HEK293 (cell line): ENCODE measurements at regions not wholly inside any gene's neighbourhood (a gene's known extent, or its start where the extent isn't known, plus 50 kb on each side); places are given as distances from the start of the nearest gene placed in this dataset.
A peak's percentile ranks its signal among the peaks of the same experiment; 100 is the strongest.

ENCODE experiments used
- CTCF ChIA-PET: fragments of 350-600 bp; formaldehyde crosslinking; extraction: SDS; loops from one replicate; lab custom pipeline; 2021; ENCODE audit warnings: antibody characterized with exemption; lab: Yijun Ruan, JAX
- POLR2A ChIA-PET: fragments of 300-600 bp; formaldehyde crosslinking; extraction: SDS; loops from one replicate; lab custom pipeline; 2020; ENCODE audit warnings: antibody characterized with exemption, inconsistent platforms; lab: Yijun Ruan, JAX
- H3K27ac ChIP-seq: fragments of 200-500 bp; sonication (Bioruptor generic); 2 replicates; pipeline ENCODE4 v1.5.1; 2014; ENCODE audit warnings: low read depth, low read length, control low read depth, inconsistent platforms; ENCODE audit errors: extremely low read depth
- H3K36me3 ChIP-seq, 2 experiments: fragments of 200-500 bp in 1 of 2; sonication (Bioruptor generic) in 1 of 2; 1 replicate in 1 of 2; 2 replicates in 1 of 2; pipeline ENCODE4 v1.5.1; 2014 to 2017; ENCODE audit warnings: inconsistent platforms in 2 of 2, low read length in 2 of 2; ENCODE audit not compliant: control insufficient read depth in 2 of 2, insufficient read depth in 1 of 2
- H3K4me1 ChIP-seq: fragments of 200-500 bp; sonication (Bioruptor generic); 2 replicates; pipeline ENCODE4 v1.5.1; 2014; ENCODE audit warnings: mild to moderate bottlenecking, low read length, inconsistent platforms; ENCODE audit not compliant: control insufficient read depth, insufficient read depth
- H3K4me3 ChIP-seq: 2 replicates; pipeline ENCODE4 v1.5.1; 2011; ENCODE audit warnings: low read depth, mild to moderate bottlenecking, control low read depth, low read length, moderate library complexity
- H3K9me3 ChIP-seq: fragments of 200-500 bp; sonication (Bioruptor generic); 2 replicates; pipeline ENCODE4 v1.5.1; 2014; ENCODE audit warnings: low read depth, low read length, inconsistent platforms; ENCODE audit not compliant: control insufficient read depth, insufficient read depth
- GLIS2 ChIP-seq: fragments of 450-650 bp; formaldehyde crosslinking; IDR thresholded peaks from 2 replicates; pipeline ENCODE4 v1.5.1; 2016; ENCODE audit warnings: missing biosample characterization, missing genetic modification characterization
- KLF1 ChIP-seq: fragments of 450-650 bp; formaldehyde crosslinking; IDR thresholded peaks from 2 replicates; pipeline ENCODE4 v1.5.1; 2016; ENCODE audit warnings: missing biosample characterization, missing genetic modification characterization
- REPIN1 ChIP-seq: fragments of 450-650 bp; formaldehyde crosslinking; IDR thresholded peaks from 2 replicates; pipeline ENCODE4 v1.5.1; 2017; ENCODE audit warnings: missing biosample characterization, missing genetic modification characterization, low read depth
- SALL2 ChIP-seq: fragments of 450-650 bp; formaldehyde crosslinking; IDR thresholded peaks from 2 replicates; pipeline ENCODE4 v1.5.0; 2017; ENCODE audit warnings: missing biosample characterization, mild to moderate bottlenecking, missing genetic modification characterization, borderline replicate concordance
- SCRT1 ChIP-seq: fragments of 450-650 bp; formaldehyde crosslinking; IDR thresholded peaks from 2 replicates; pipeline ENCODE4 v1.5.1; 2016; ENCODE audit warnings: missing biosample characterization, missing genetic modification characterization, borderline replicate concordance
- SCRT2 ChIP-seq: fragments of 450-650 bp; formaldehyde crosslinking; IDR thresholded peaks from 2 replicates; pipeline ENCODE4 v1.5.1; 2016; ENCODE audit warnings: missing biosample characterization, missing genetic modification characterization
- SP7 ChIP-seq: fragments of 450-650 bp; formaldehyde crosslinking; IDR thresholded peaks from 2 replicates; pipeline ENCODE4 v1.5.1; 2016; ENCODE audit warnings: missing biosample characterization, missing genetic modification characterization
- ZBTB1 ChIP-seq: fragments of 450-650 bp; formaldehyde crosslinking; IDR thresholded peaks from 2 replicates; pipeline ENCODE4 v1.5.1; 2016; ENCODE audit warnings: missing biosample characterization, missing genetic modification characterization
- ZBTB48 ChIP-seq: fragments of 450-650 bp; formaldehyde crosslinking; IDR thresholded peaks from 2 replicates; pipeline ENCODE4 v1.5.1; 2016; ENCODE audit warnings: missing biosample characterization, missing genetic modification characterization
- ZNF10 ChIP-seq: fragments of 450-650 bp; formaldehyde crosslinking; IDR thresholded peaks from 2 replicates; pipeline ENCODE4 v1.5.1; 2017; ENCODE audit warnings: missing biosample characterization, missing genetic modification characterization
- ZNF138 ChIP-seq: fragments of 450-650 bp; formaldehyde crosslinking; IDR thresholded peaks from 2 replicates; pipeline ENCODE4 v1.5.1; 2016; ENCODE audit warnings: missing biosample characterization, missing genetic modification characterization, borderline replicate concordance
- ZNF140 ChIP-seq: fragments of 450-650 bp; formaldehyde crosslinking; IDR thresholded peaks from 2 replicates; pipeline ENCODE4 v1.5.1; 2016; ENCODE audit warnings: missing biosample characterization, missing genetic modification characterization
- ZNF146 ChIP-seq: fragments of 450-650 bp; formaldehyde crosslinking; IDR thresholded peaks from 2 replicates; pipeline ENCODE4 v1.5.1; 2016; ENCODE audit warnings: missing biosample characterization, missing genetic modification characterization
- ZNF223 ChIP-seq: fragments of 450-650 bp; formaldehyde crosslinking; IDR thresholded peaks from 2 replicates; pipeline ENCODE4 v1.5.1; 2016; ENCODE audit warnings: missing biosample characterization, missing genetic modification characterization
- ZNF501 ChIP-seq: fragments of 450-650 bp; formaldehyde crosslinking; IDR thresholded peaks from 2 replicates; pipeline ENCODE4 v1.5.1; 2016; ENCODE audit warnings: missing biosample characterization, missing genetic modification characterization
- ZNF580 ChIP-seq: fragments of 450-650 bp; formaldehyde crosslinking; IDR thresholded peaks from 2 replicates; pipeline ENCODE4 v1.5.1; 2016; ENCODE audit warnings: missing biosample characterization, missing genetic modification characterization
- ZNF600 ChIP-seq: fragments of 450-650 bp; formaldehyde crosslinking; IDR thresholded peaks from 2 replicates; pipeline ENCODE4 v1.5.1; 2016; ENCODE audit warnings: missing biosample characterization, missing genetic modification characterization
- ZNF626 ChIP-seq: fragments of 450-650 bp; sonication (Bioruptor Pico); formaldehyde crosslinking; IDR thresholded peaks from 2 replicates; pipeline ENCODE4 v1.5.1; 2018; ENCODE audit warnings: missing biosample characterization, missing genetic modification characterization, inconsistent platforms
- ZNF645 ChIP-seq: fragments of 450-650 bp; formaldehyde crosslinking; IDR thresholded peaks from 2 replicates; pipeline ENCODE4; 2016; ENCODE audit warnings: missing biosample characterization, missing genetic modification characterization
- ZNF701 ChIP-seq: fragments of 450-650 bp; formaldehyde crosslinking; IDR thresholded peaks from 2 replicates; pipeline ENCODE4 v1.5.1; 2016; ENCODE audit warnings: missing biosample characterization, missing genetic modification characterization
- ZNF777 ChIP-seq: fragments of 450-650 bp; formaldehyde crosslinking; IDR thresholded peaks from 2 replicates; pipeline ENCODE4 v1.5.1; 2017; ENCODE audit warnings: missing biosample characterization, missing genetic modification characterization, borderline replicate concordance

- no peak for TF ChIP-seq SALL2 (tag by site-specific recombination)
These were observed 91.5 kb upstream of the DNAH5 start (continued) for GRCh38 chr5:14035859-14036503.

- CTCF ChIA-PET = interaction anchor here (0.6 to 1.3 kb wide), 7 partner anchors 19 to 235 kb away, joined by 3 to 6 read pairs (median 3); no protein-coding TSS in a partner anchor
- POLR2A ChIA-PET = interaction anchor here (0.5 to 1.3 kb wide), 2 partner anchors 81 to 97 kb away, joined by 6 to 7 read pairs; no protein-coding TSS in a partner anchor
- no peak for TF ChIP-seq ZNF777
- TF ChIP-seq ZNF600 = 0 out of 2 replicates have a peak, but pooled peaks have one; percentile 36
- TF ChIP-seq, all 188 proteins: peak for 1
- no peak overlapping the region for H3K4me3 ChIP-seq
- no peak overlapping the region for H3K27ac ChIP-seq
- H3K9me3 ChIP-seq = no peaks in the 10 kb centered on the region
- H3K36me3 ChIP-seq = no peaks in the 10 kb centered on the region
- H3K4me1 ChIP-seq = peaks cover 20% of the 10 kb centered on the region
These were observed 90.5 kb upstream of the DNAH5 start for GRCh38 chr5:14034963-14035362.

GRCh38 chr5:14032918-14033317 lies 88.4 kb upstream of the DNAH5 start:
- no peaks in the 10 kb centered on the region for H3K36me3 ChIP-seq
- CTCF ChIA-PET = interaction anchor here (0.7 to 1.2 kb wide), 2 partner anchors 30 to 237 kb away, joined by 3 read pairs; no protein-coding TSS in a partner anchor
- H3K4me3 ChIP-seq = no peak overlapping the region
- TF ChIP-seq ZNF701 (tag by site-specific recombination) (no peak), GLIS2 (no peak), ZNF138 (tag by site-specific recombination) (no peak), ZNF223 (tag by site-specific recombination) (no peak), ZNF501 (tag by site-specific recombination) (no peak), KLF1 (peak; percentile 70)
- TF ChIP-seq, all 188 proteins: peak for 1
- POLR2A ChIA-PET = no interaction called here
- Histone ChIP-seq H3K27ac (no peak overlapping the region), H3K4me1 (peaks cover 15% of the 10 kb centered on the region), H3K9me3 (no peaks in the 10 kb centered on the region)

- ChIA-PET POLR2A (no interaction called here), CTCF (no interaction called here)
These were observed 84.6 kb upstream of the DNAH5 start for GRCh38 chr5:14028938-14029584.

GRCh38 chr5:14028188-14028587 lies 83.7 kb upstream of the DNAH5 start:
- POLR2A ChIA-PET = no interaction called here
- no peak overlapping the region for H3K27ac ChIP-seq
- no peaks in the 10 kb centered on the region for H3K4me1 ChIP-seq

More at GRCh38 chr5:14028938-14029584, 84.6 kb upstream of the DNAH5 start:
- Histone ChIP-seq H3K9me3 (no peaks in the 10 kb centered on the region), H3K4me1 (no peaks in the 10 kb centered on the region), H3K27ac (no peak overlapping the region), H3K4me3 (no peak overlapping the region)
- TF ChIP-seq ZNF645 (tag by site-specific recombination) (no peak), SP7 (tag by site-specific recombination) (peak; percentile 82), ZNF600 (peak; percentile 43; the same call in 1 of the 2 replicates), ZNF10 (tag by site-specific recombination) (no peak), SCRT2 (peak; percentile 85), SCRT1 (tag by site-specific recombination) (0 out of 2 replicates have a peak, but pooled peaks have one; percentile 49), REPIN1 (tag by site-specific recombination) (no peak), ZNF140 (tag by site-specific recombination) (no peak), ZBTB1 (no peak), ZBTB48 (tag by site-specific recombination) (no peak)
- TF ChIP-seq, all 188 proteins: peak for 4
- H3K36me3 ChIP-seq = no peaks in the 10 kb centered on the region

More at GRCh38 chr5:14028188-14028587, 83.7 kb upstream of the DNAH5 start:
- H3K9me3 ChIP-seq = no peaks in the 10 kb centered on the region
- CTCF ChIA-PET = no interaction called here
- H3K36me3 ChIP-seq = no peaks in the 10 kb centered on the region
- no peak overlapping the region for H3K4me3 ChIP-seq
- TF ChIP-seq ZNF626 (tag by site-specific recombination) = no peak
- TF ChIP-seq ZNF146 (tag by site-specific recombination) = peak; percentile 92; the same call in 1 of the 2 replicates
- TF ChIP-seq ZNF580 (tag by site-specific recombination) = 0 out of 2 replicates have a peak, but pooled peaks have one; percentile 39
- TF ChIP-seq SP7 (tag by site-specific recombination) = no peak
